Cardiac fibroblast (primary cell): ENCODE measurements at regions not wholly inside any gene's neighbourhood (a gene's known extent, or its start where the extent isn't known, plus 50 kb on each side); places are given as distances from the start of the nearest gene placed in this dataset.
A peak's percentile ranks its signal among the peaks of the same experiment; 100 is the strongest.

Source experiments
- DNase-seq, 2 donors: peaks; one replicate each; pipeline versions ENCODE4 v3.0.0 to v3.0.0-alpha.2; 2010; ENCODE audit warnings: low read depth in 2 of 2
- H3K4me3 ChIP-seq, 2 donors: replicated peaks in 1 of 2; 1 replicate in 1 of 2; 2 replicates in 1 of 2; pipeline ENCODE4 v1.5.1; 2011; ENCODE audit warnings: low read depth in 2 of 2, low read length in 2 of 2, mild to moderate bottlenecking in 2 of 2, moderate library complexity in 1 of 2
- CTCF ChIP-seq: IDR thresholded peaks from one replicate; pipeline ENCODE4 v1.5.1; 2011; ENCODE audit warnings: low read depth, mild to moderate bottlenecking, low read length, inconsistent platforms

- TF ChIP-seq CTCF: no peak
- no peak for DNase-seq
- H3K4me3 ChIP-seq: no peak overlapping the region
These were observed 114.2 kb downstream of the SOX9 start for GRCh38 chr17:72234985-72235384.

GRCh38 chr17:72236980-72237633 lies 116.3 kb downstream of the SOX9 start:
- no peak for TF ChIP-seq CTCF
- no peak overlapping the region for H3K4me3 ChIP-seq
- no peak for DNase-seq

- no peak for DNase-seq
- no peak for TF ChIP-seq CTCF
- H3K4me3 ChIP-seq: no peak overlapping the region
These were observed 117.4 kb downstream of the SOX9 start for GRCh38 chr17:72238157-72238673.

GRCh38 chr17:72239548-72239947 lies 118.7 kb downstream of the SOX9 start:
- no peak overlapping the region for H3K4me3 ChIP-seq
- no peak for TF ChIP-seq CTCF
- no peak for DNase-seq

GRCh38 chr17:72240333-72240732 lies 119.5 kb downstream of the SOX9 start:
- H3K4me3 ChIP-seq: no peak overlapping the region
- TF ChIP-seq CTCF: no peak
- no peak for DNase-seq

GRCh38 chr17:72244494-72244893 lies 123.7 kb downstream of the SOX9 start:
- no peak overlapping the region for H3K4me3 ChIP-seq
- peak; percentile 25 to 46 for DNase-seq
- TF ChIP-seq CTCF: no peak

GRCh38 chr17:72244956-72245355 lies 124.1 kb downstream of the SOX9 start:
- no peak overlapping the region for H3K4me3 ChIP-seq
- TF ChIP-seq CTCF: no peak
- peak; percentile 12 to 24 for DNase-seq
